HepG2 (cell line): ENCODE measurements at regions not wholly inside any gene's neighbourhood (a gene's known extent, or its start where the extent isn't known, plus 50 kb on each side); places are given as distances from the start of the nearest gene placed in this dataset.

Experiments
- ATAC-seq: fragments of 200-7000 bp; cut with Tn5 transposase; 3 replicates; pipeline ENCODE4 v1.9.1; 2020; ENCODE audit warnings: mild to moderate bottlenecking, moderate library complexity
- BruUV-seq: library from RNA; stranded (reverse); fragments of 400-500 nt; replicated peaks from 2 replicates; lab custom pipeline; 2021; lab: Mats Ljungman, UMichigan
- CTCF ChIA-PET: fragments of 300-600 bp; formaldehyde crosslinking; extraction: SDS; loops from one replicate; lab custom pipeline; 2021; ENCODE audit warnings: low total read pairs, inconsistent platforms, low intra/inter-chr PET ratio; lab: Yijun Ruan, JAX
- POLR2A ChIA-PET: fragments of 350-600 bp; sonication (Branson Sonifier 250); formaldehyde crosslinking; loops from one replicate; lab custom pipeline; 2020; ENCODE audit warnings: antibody characterized with exemption, inconsistent platforms; lab: Yijun Ruan, JAX
- DNase-seq: peaks from one replicate; pipeline ENCODE4 v3.0.0-alpha.2; 2015; ENCODE audit warnings: low spot score
- FAIRE-seq: peaks from 3 replicates; lab custom pipeline; 2011; peaks lifted over from hg19 to GRCh38; lab: Jason Lieb, UNC
- H2AFZ ChIP-seq: one replicate; pipeline ENCODE4 v1.6.1; 2011; ENCODE audit warnings: low read length, inconsistent platforms
- H3K27ac ChIP-seq: fragments of 300-600 bp; 3 replicates; pipeline ENCODE4 v1.8.0; 2011; ENCODE audit warnings: mixed run types, mild to moderate bottlenecking, mixed read lengths, low read length, inconsistent platforms; ENCODE audit not compliant: insufficient read depth; ENCODE audit errors: extremely low read length
- H3K27me3 ChIP-seq, 2 experiments: fragments of 200-600 bp in 1 of 2; 2 replicates in 1 of 2; 3 replicates in 1 of 2; pipeline versions ENCODE4 v1.6.0 to v1.8.0; 2011; ENCODE audit warnings: low read length in 2 of 2, mild to moderate bottlenecking in 2 of 2, moderate library complexity in 2 of 2, inconsistent platforms in 1 of 2; ENCODE audit not compliant: insufficient read depth in 2 of 2, control insufficient read depth in 1 of 2
- H3K36me3 ChIP-seq, 2 experiments: fragments of 200-600 bp in 1 of 2; replicated peaks in 1 of 2; 2 replicates in 1 of 2; 3 replicates in 1 of 2; pipeline versions ENCODE4 v1.5.1 to v1.8.0; 2011; ENCODE audit warnings: low read length in 2 of 2, inconsistent platforms in 1 of 2; ENCODE audit not compliant: insufficient read depth in 2 of 2, control insufficient read depth in 1 of 2
- H3K4me1 ChIP-seq: 2 replicates; pipeline ENCODE4 v1.5.1; 2012; ENCODE audit warnings: low read length, inconsistent platforms; ENCODE audit not compliant: insufficient read depth
- H3K4me2 ChIP-seq: 2 replicates; pipeline ENCODE4 v1.6.0; 2011; ENCODE audit warnings: low read depth, low read length, inconsistent platforms
- H3K4me3 ChIP-seq, 3 experiments: fragments of 200-600 bp in 1 of 3; sonication (generic), shearing (Covaris generic) in 1 of 3; replicated peaks in 1 of 3; 2 replicates each; pipeline ENCODE4 v1.5.1; 2011 to 2016; ENCODE audit warnings: low read length in 3 of 3, inconsistent platforms in 2 of 3, low read depth in 2 of 3, mild to moderate bottlenecking in 2 of 3, control low read depth in 1 of 3, mixed read lengths in 1 of 3; ENCODE audit not compliant: insufficient read depth in 1 of 3
- H3K79me2 ChIP-seq: one replicate; pipeline ENCODE4 v1.6.1; 2011; ENCODE audit warnings: low read length, inconsistent platforms; ENCODE audit not compliant: insufficient read depth
- H3K9ac ChIP-seq: 2 replicates; pipeline ENCODE4 v1.6.0; 2011; ENCODE audit warnings: mild to moderate bottlenecking, low read depth, low read length, inconsistent platforms; ENCODE audit not compliant: insufficient read depth
- H3K9me3 ChIP-seq: 2 replicates; pipeline ENCODE4 v1.5.1; 2012; ENCODE audit warnings: mild to moderate bottlenecking, low read length
- H4K20me1 ChIP-seq: 2 replicates; pipeline ENCODE4 v1.6.0; 2011; ENCODE audit warnings: inconsistent platforms, mild to moderate bottlenecking, low read length, moderate library complexity; ENCODE audit not compliant: insufficient read depth
- CSRNP2 ChIP-seq: sonication (generic); formaldehyde crosslinking; conservative IDR thresholded peaks from 2 replicates; pipeline ENCODE4 v1.8.0; 2022; ENCODE audit warnings: low read depth, missing genetic modification reagents
- EED ChIP-seq: sonication (generic); formaldehyde crosslinking; IDR thresholded peaks from 2 replicates; pipeline ENCODE4 v1.5.0; 2020; ENCODE audit warnings: mild to moderate bottlenecking, missing genetic modification reagents
- FUBP1 ChIP-seq: sonication (generic); formaldehyde crosslinking; IDR thresholded peaks from 2 replicates; pipeline ENCODE4 v1.5.1; 2020; ENCODE audit warnings: missing genetic modification reagents, mild to moderate bottlenecking, borderline replicate concordance
- HNF4A ChIP-seq: sonication (generic); formaldehyde crosslinking; IDR thresholded peaks from 2 replicates; pipeline ENCODE4 v1.4.0; 2020; ENCODE audit warnings: missing genetic modification reagents
- ISX ChIP-seq: sonication (generic); formaldehyde crosslinking; conservative IDR thresholded peaks from 2 replicates; pipeline ENCODE4 v1.5.0; 2020; ENCODE audit warnings: missing genetic modification reagents
- POLR2AphosphoS2 ChIP-seq: IDR thresholded peaks from 2 replicates; pipeline ENCODE4 v1.6.1; 2011; ENCODE audit warnings: low read depth, low read length, improper control_type of control experiment
- SP140L ChIP-seq: sonication (generic); formaldehyde crosslinking; IDR thresholded peaks from 2 replicates; pipeline ENCODE4 v1.4.0; 2020; ENCODE audit warnings: missing genetic modification reagents, borderline replicate concordance
- SRSF1 ChIP-seq: fragments of 200-400 bp; formaldehyde crosslinking; optimal IDR thresholded peaks from 2 replicates; pipeline ENCODE3; 2017; ENCODE audit warnings: mild to moderate bottlenecking, low read depth, low read length, moderate library complexity
- TAF1 ChIP-seq: sonication (generic); formaldehyde crosslinking; IDR thresholded peaks from 2 replicates; pipeline ENCODE4 v1.4.0; 2020; ENCODE audit warnings: missing genetic modification reagents
- THAP11 ChIP-seq: IDR thresholded peaks from 2 replicates; pipeline ENCODE4 v1.6.1; 2016; ENCODE audit warnings: missing biosample characterization, missing genetic modification reagents
- ZNF607 ChIP-seq: sonication (generic); formaldehyde crosslinking; IDR thresholded peaks from 2 replicates; pipeline ENCODE4 v1.5.1; 2020; ENCODE audit warnings: missing genetic modification reagents, mild to moderate bottlenecking, borderline replicate concordance
- WGBS: methylation state at CpG from one replicate; pipeline ENCODE4 v1.1.6; 2017; ENCODE audit warnings: low lambda C conversion rate; 5-methylcytosine and 5-hydroxymethylcytosine counted together
- in situ Hi-C: cut with HindIII; loops from 2 replicates; pipeline ENCODE4 v1.10.0; 2017; ENCODE audit warnings: low pct_unique_long_range_greater_than_20kb; ENCODE audit not compliant: extremely low pct_ligation_motif_present
- intact Hi-C: fragments of 100-400 bp; cut with micrococcal nuclease; formaldehyde crosslinking; loops from one replicate; pipeline ENCODE4 v1.10.0; 2022; ENCODE audit not compliant: unreplicated experiment
- TF ChIP-seq, protein P1 (sequence below): sonication (generic); formaldehyde crosslinking; IDR thresholded peaks from 2 replicates; pipeline ENCODE4 v1.5.0; 2020; ENCODE audit warnings: mild to moderate bottlenecking, missing genetic modification reagents
- TF ChIP-seq, protein P2 (sequence below): sonication (generic); formaldehyde crosslinking; IDR thresholded peaks from 2 replicates; pipeline ENCODE4 v1.5.0; 2020; ENCODE audit warnings: missing genetic modification reagents
- TF ChIP-seq, protein P3 (sequence below): sonication (generic); formaldehyde crosslinking; IDR thresholded peaks from 2 replicates; pipeline ENCODE4 v1.9.0; 2021; ENCODE audit warnings: missing genetic modification reagents, borderline replicate concordance

DNA sequence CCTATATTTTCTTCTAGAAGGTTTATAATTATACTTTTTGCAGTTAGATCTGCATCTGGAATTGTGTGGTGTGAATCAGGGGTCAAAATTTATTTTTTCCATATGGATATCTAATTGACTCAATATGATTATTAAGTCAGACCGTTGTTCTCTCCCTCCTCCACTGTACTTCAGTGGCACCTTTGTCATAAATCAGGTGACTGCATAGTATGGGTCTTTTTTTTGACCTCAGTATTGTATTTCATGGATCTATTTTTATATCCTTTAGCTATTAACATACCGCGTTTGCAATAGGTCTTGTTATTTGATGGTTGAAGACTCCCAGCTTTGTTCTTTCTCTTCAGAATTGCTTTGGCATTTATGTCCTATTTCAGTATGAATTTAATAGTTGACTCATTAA lies 107.4 kb downstream of the BOD1 start (continued):
- TF ChIP-seq, protein P1, sequence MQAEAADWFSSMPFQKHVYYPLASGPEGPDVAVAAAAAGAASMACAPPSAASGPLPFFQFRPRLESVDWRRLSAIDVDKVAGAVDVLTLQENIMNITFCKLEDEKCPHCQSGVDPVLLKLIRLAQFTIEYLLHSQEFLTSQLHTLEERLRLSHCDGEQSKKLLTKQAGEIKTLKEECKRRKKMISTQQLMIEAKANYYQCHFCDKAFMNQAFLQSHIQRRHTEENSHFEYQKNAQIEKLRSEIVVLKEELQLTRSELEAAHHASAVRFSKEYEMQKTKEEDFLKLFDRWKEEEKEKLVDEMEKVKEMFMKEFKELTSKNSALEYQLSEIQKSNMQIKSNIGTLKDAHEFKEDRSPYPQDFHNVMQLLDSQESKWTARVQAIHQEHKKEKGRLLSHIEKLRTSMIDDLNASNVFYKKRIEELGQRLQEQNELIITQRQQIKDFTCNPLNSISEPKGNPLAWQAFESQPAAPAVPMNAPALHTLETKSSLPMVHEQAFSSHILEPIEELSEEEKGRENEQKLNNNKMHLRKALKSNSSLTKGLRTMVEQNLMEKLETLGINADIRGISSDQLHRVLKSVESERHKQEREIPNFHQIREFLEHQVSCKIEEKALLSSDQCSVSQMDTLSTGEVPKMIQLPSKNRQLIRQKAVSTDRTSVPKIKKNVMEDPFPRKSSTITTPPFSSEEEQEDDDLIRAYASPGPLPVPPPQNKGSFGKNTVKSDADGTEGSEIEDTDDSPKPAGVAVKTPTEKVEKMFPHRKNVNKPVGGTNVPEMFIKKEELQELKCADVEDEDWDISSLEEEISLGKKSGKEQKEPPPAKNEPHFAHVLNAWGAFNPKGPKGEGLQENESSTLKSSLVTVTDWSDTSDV (CRISPR knock-in tag): no peak
- TF ChIP-seq, protein P2, sequence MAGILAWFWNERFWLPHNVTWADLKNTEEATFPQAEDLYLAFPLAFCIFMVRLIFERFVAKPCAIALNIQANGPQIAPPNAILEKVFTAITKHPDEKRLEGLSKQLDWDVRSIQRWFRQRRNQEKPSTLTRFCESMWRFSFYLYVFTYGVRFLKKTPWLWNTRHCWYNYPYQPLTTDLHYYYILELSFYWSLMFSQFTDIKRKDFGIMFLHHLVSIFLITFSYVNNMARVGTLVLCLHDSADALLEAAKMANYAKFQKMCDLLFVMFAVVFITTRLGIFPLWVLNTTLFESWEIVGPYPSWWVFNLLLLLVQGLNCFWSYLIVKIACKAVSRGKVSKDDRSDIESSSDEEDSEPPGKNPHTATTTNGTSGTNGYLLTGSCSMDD (CRISPR knock-in tag): no peak
- TF ChIP-seq TAF1: no peak
- TF ChIP-seq ZNF607 (CRISPR knock-in tag): no peak
- TF ChIP-seq SRSF1: no peak
- TF ChIP-seq THAP11 (CRISPR knock-in tag): no peak
- TF ChIP-seq CSRNP2 (CRISPR knock-in tag): no peak

DNA sequence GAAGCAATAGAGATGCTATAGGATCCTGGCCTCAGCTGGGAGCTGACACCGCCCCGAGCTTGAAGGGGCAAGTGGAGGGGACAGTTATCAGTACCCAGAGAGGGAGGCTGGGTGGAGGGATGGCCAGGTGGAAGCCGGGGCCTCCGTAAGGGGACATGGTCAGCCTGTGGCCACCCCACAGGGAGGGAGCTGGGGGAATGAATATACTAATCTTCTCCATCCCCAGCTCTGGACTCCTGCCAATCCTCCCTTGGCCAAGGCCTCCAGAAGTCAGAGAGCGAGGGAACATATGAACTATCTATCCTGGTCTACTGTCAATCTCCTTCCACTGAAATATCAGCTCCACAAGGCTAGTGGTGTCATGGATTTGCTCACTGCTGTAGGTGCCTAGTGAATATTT lies 109.3 kb downstream of the BOD1 start:
- Histone ChIP-seq H4K20me1 (no peaks in the 10 kb centered on the region), H3K27me3 (peaks cover 1 to 13% of the 10 kb centered on the region in 2 experiments; a peak in 2 of 5 replicates), H3K9ac (no peak overlapping the region), H3K79me2 (no peaks in the 10 kb centered on the region), H3K36me3 (no peaks in the 10 kb centered on the region), H3K27ac (no peak overlapping the region), H3K4me2 (no peak overlapping the region), H3K4me3 (no peak overlapping the region), H3K4me1 (no peaks in the 10 kb centered on the region), H3K9me3 (peaks cover 8% of the 10 kb centered on the region; the same call in 1 of the 2 replicates), H2AFZ (no peak overlapping the region)
- ChIA-PET CTCF (no interaction called here), POLR2A (no interaction called here)
- in situ Hi-C loops (no loop called here), intact Hi-C loops (no loop called here)
- FAIRE-seq (no peak), ATAC-seq (no peak), DNase-seq (no peak)
- 27% methylated on average over 5 of the region's 5 CpGs for WGBS
- no TSS peak for BruUV-seq
- TF ChIP-seq ISX (CRISPR knock-in tag) (no peak), EED (CRISPR knock-in tag) (no peak), HNF4A (CRISPR knock-in tag) (no peak), FUBP1 (CRISPR knock-in tag) (no peak), SP140L (CRISPR knock-in tag) (no peak), POLR2AphosphoS2 (no peak)
- TF ChIP-seq, protein P3, sequence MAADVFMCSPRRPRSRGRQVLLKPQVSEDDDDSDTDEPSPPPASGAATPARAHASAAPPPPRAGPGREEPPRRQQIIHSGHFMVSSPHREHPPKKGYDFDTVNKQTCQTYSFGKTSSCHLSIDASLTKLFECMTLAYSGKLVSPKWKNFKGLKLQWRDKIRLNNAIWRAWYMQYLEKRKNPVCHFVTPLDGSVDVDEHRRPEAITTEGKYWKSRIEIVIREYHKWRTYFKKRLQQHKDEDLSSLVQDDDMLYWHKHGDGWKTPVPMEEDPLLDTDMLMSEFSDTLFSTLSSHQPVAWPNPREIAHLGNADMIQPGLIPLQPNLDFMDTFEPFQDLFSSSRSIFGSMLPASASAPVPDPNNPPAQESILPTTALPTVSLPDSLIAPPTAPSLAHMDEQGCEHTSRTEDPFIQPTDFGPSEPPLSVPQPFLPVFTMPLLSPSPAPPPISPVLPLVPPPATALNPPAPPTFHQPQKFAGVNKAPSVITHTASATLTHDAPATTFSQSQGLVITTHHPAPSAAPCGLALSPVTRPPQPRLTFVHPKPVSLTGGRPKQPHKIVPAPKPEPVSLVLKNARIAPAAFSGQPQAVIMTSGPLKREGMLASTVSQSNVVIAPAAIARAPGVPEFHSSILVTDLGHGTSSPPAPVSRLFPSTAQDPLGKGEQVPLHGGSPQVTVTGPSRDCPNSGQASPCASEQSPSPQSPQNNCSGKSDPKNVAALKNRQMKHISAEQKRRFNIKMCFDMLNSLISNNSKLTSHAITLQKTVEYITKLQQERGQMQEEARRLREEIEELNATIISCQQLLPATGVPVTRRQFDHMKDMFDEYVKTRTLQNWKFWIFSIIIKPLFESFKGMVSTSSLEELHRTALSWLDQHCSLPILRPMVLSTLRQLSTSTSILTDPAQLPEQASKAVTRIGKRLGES (CRISPR knock-in tag): no peak
